K562 (cell line): ENCODE measurements at regions not wholly inside any gene's neighbourhood (a gene's known extent, or its start where the extent isn't known, plus 50 kb on each side); places are given as distances from the start of the nearest gene placed in this dataset.

ENCODE experiments used
- ATAC-seq: fragments of 200-7000 bp; cut with Tn5 transposase; 3 replicates; pipeline ENCODE4 v1.9.1; 2020; ENCODE audit warnings: moderate library complexity
- BruUV-seq: library from RNA; stranded (reverse); fragments of 400-500 nt; replicated peaks from 2 replicates; lab custom pipeline; 2021; lab: Mats Ljungman, UMichigan
- CTCF ChIA-PET: fragments of 300-600 bp; formaldehyde crosslinking; extraction: SDS; loops from one replicate; lab custom pipeline; 2021; ENCODE audit warnings: low intra/inter-chr PET ratio; lab: Yijun Ruan, JAX
- POLR2A ChIA-PET: fragments of 300-600, 350-650 bp; sonication (Branson Sonifier 250); formaldehyde crosslinking; extraction: SDS; loops from one replicate; lab custom pipeline; 2021; ENCODE audit warnings: antibody characterized with exemption, inconsistent platforms; lab: Yijun Ruan, JAX
- DNase-seq, 4 experiments: peaks; one replicate each; pipeline versions ENCODE4 v3.0.0 to v3.0.0-alpha.2; 2011 to 2018; ENCODE audit warnings: low spot score in 3 of 4, mixed read lengths in 3 of 4; ENCODE audit errors: extremely low read depth in 1 of 4
- FAIRE-seq: peaks from 2 replicates; lab custom pipeline; 2011; peaks lifted over from hg19 to GRCh38; lab: Jason Lieb, UNC
- H2AFZ ChIP-seq: 2 replicates; pipeline ENCODE4 v1.6.0; 2011; ENCODE audit warnings: low read depth, low read length, control low read depth, inconsistent platforms
- H3K27ac ChIP-seq: fragments of 200-600 bp; 3 replicates; pipeline ENCODE4 v1.8.0; 2011; ENCODE audit warnings: low read depth, mild to moderate bottlenecking, control low read depth, inconsistent platforms, low read length, moderate library complexity, mixed read lengths; ENCODE audit errors: extremely low read depth
- H3K27me3 ChIP-seq, 2 experiments: fragments of 300-600 bp in 1 of 2; 2 replicates in 1 of 2; 3 replicates in 1 of 2; pipeline versions ENCODE4 v1.6.0 to v1.8.0; 2011; ENCODE audit warnings: inconsistent platforms in 2 of 2, low read length in 2 of 2, mild to moderate bottlenecking in 1 of 2, mixed read lengths in 1 of 2, moderate library complexity in 1 of 2; ENCODE audit not compliant: control insufficient read depth in 2 of 2, insufficient read depth in 2 of 2
- H3K36me3 ChIP-seq: fragments of 300-600 bp; 3 replicates; pipeline ENCODE4 v1.8.0; 2011; ENCODE audit warnings: mild to moderate bottlenecking, low read length, inconsistent platforms; ENCODE audit not compliant: control insufficient read depth, insufficient read depth
- H3K4me1 ChIP-seq, 2 experiments: fragments of 200-600 bp in 1 of 2; replicated peaks in 1 of 2; 2 replicates in 1 of 2; 3 replicates in 1 of 2; pipeline versions ENCODE4 v1.5.1 to v1.8.0; 2011; ENCODE audit warnings: inconsistent platforms in 2 of 2, low read length in 2 of 2, mild to moderate bottlenecking in 1 of 2, mixed read lengths in 1 of 2, moderate library complexity in 1 of 2; ENCODE audit not compliant: control insufficient read depth in 2 of 2, insufficient read depth in 2 of 2
- H3K4me2 ChIP-seq: 2 replicates; pipeline ENCODE4 v1.6.1; 2011; ENCODE audit warnings: low read length, control low read depth, inconsistent platforms, mixed read lengths; ENCODE audit not compliant: insufficient read depth
- H3K4me3 ChIP-seq: fragments of 200-600 bp; sonication (generic), shearing (Covaris generic); 2 replicates; pipeline ENCODE4 v1.5.1; 2016; ENCODE audit warnings: control low read depth, inconsistent platforms
- H3K79me2 ChIP-seq: fragments of 200-600 bp; 3 replicates; pipeline ENCODE4 v1.8.0; 2011; ENCODE audit warnings: low read length, inconsistent platforms; ENCODE audit not compliant: control insufficient read depth, insufficient read depth
- H3K9ac ChIP-seq, 2 experiments: 2 replicates each; pipeline versions ENCODE4 v1.6.0 to v1.6.1; 2011; ENCODE audit warnings: low read depth in 2 of 2, low read length in 2 of 2, control low read depth in 1 of 2, inconsistent platforms in 1 of 2, mild to moderate bottlenecking in 1 of 2, mixed read lengths in 1 of 2; ENCODE audit not compliant: insufficient read depth in 1 of 2
- H3K9me1 ChIP-seq: one replicate; pipeline ENCODE4 v1.6.0; 2011; ENCODE audit warnings: inconsistent platforms, mild to moderate bottlenecking, low read length, moderate library complexity; ENCODE audit not compliant: control insufficient read depth, insufficient read depth
- H3K9me3 ChIP-seq: replicated peaks from 2 replicates; pipeline ENCODE4 v1.5.1; 2011; ENCODE audit warnings: low read depth, low read length, inconsistent platforms; ENCODE audit not compliant: control insufficient read depth, insufficient read depth
- H4K20me1 ChIP-seq: replicated peaks from 2 replicates; pipeline ENCODE4 v1.6.1; 2011; ENCODE audit warnings: low read length, inconsistent platforms, mixed read lengths; ENCODE audit not compliant: control insufficient read depth, insufficient read depth
- HNRNPL ChIP-seq: fragments of 200-400 bp; formaldehyde crosslinking; IDR thresholded peaks from 2 replicates; pipeline ENCODE4 v1.6.1; 2017; ENCODE audit warnings: low read depth, mild to moderate bottlenecking, low read length
- IRF9 ChIP-seq: fragments of 450-650 bp; IDR thresholded peaks from 2 replicates; pipeline ENCODE4 v1.6.1; 2016; ENCODE audit warnings: missing biosample characterization, missing genetic modification characterization
- RREB1 ChIP-seq: fragments of 250-450 bp; sonication (Bioruptor Pico); IDR thresholded peaks from 2 replicates; pipeline ENCODE4 v1.4.0; 2020
- TGIF2 ChIP-seq: sonication (generic); formaldehyde crosslinking; IDR thresholded peaks from 2 replicates; pipeline ENCODE4 v1.8.1; 2022; ENCODE audit warnings: mild to moderate bottlenecking, missing genetic modification reagents, moderate library complexity
- ZNF512 ChIP-seq: IDR thresholded peaks from 2 replicates; pipeline ENCODE4 v1.6.1; 2016; ENCODE audit warnings: missing genetic modification characterization, missing compliant biosample characterization
- WGBS: fragments of 100-300 bp; shearing (Covaris generic); methylation state at CpG from one replicate; pipeline ENCODE4 v1.1.6; 2016; ENCODE audit warnings: low coverage, mixed read lengths; ENCODE audit not compliant: insufficient coverage; ENCODE audit errors: missing lambda C conversion rate; 5-methylcytosine and 5-hydroxymethylcytosine counted together
- in situ Hi-C: fragments of 300-500 bp; cut with MboI; formaldehyde crosslinking; loops from 4 replicates; pipeline ENCODE4 v1.15.0; 2018; ENCODE audit warnings: inconsistent platforms, mixed read lengths
- intact Hi-C: fragments of 100-400 bp; cut with micrococcal nuclease; formaldehyde crosslinking; loops from 2 replicates; pipeline ENCODE4 v1.14.2; 2022

GRCh38 chr3:106435899-106436453, 567.2 kb upstream of the CBLB start:
- Histone ChIP-seq H3K9me3 (no peaks in the 10 kb centered on the region), H4K20me1 (no peaks in the 10 kb centered on the region), H3K36me3 (no peaks in the 10 kb centered on the region), H3K9ac (no peak overlapping the region), H3K4me1 (no peaks in the 10 kb centered on the region; a peak in 1 of 5 replicates), H2AFZ (no peak overlapping the region), H3K79me2 (no peaks in the 10 kb centered on the region), H3K4me2 (no peak overlapping the region), H3K27ac (no peak overlapping the region), H3K27me3 (no peaks in the 10 kb centered on the region), H3K4me3 (no peak overlapping the region), H3K9me1 (no peaks in the 10 kb centered on the region)
- BruUV-seq = no TSS peak
- no peak for ATAC-seq
- WGBS = 0% methylated on average over 1 of the region's 1 CpG
- no peak for DNase-seq
- TF ChIP-seq TGIF2 (CRISPR knock-in tag) = no peak
- TF ChIP-seq ZNF512 (tag) = peak; percentile 72
- ChIA-PET CTCF (no interaction called here), POLR2A (no interaction called here)
- no peak for FAIRE-seq
- intact Hi-C loops (no loop called here), in situ Hi-C loops (no loop called here)

GRCh38 chr3:106438887-106439286, 570.1 kb upstream of the CBLB start:
- intact Hi-C loops = no loop called here
- no peaks in the 10 kb centered on the region for H3K9me3 ChIP-seq
- H3K4me1 ChIP-seq = no peaks in the 10 kb centered on the region
- no peak overlapping the region for H3K4me3 ChIP-seq
- FAIRE-seq (no peak), DNase-seq (no peak), ATAC-seq (no peak)
- no peak overlapping the region for H3K9ac ChIP-seq
- H3K27ac ChIP-seq = no peak overlapping the region
- H3K36me3 ChIP-seq = no peaks in the 10 kb centered on the region
- ChIA-PET CTCF (no interaction called here), POLR2A (interaction anchor here (1.2 kb wide), 1 partner anchor 11 kb away, joined by 3 read pairs; no protein-coding TSS in a partner anchor)
- in situ Hi-C loops = no loop called here
- H3K4me2 ChIP-seq = no peak overlapping the region
- no peaks in the 10 kb centered on the region for H3K79me2 ChIP-seq
- BruUV-seq = no TSS peak
- H3K9me1 ChIP-seq = no peaks in the 10 kb centered on the region
- WGBS = 0% methylated on average over 1 of the region's 1 CpG
- no peaks in the 10 kb centered on the region for H4K20me1 ChIP-seq
- no peaks in the 10 kb centered on the region for H3K27me3 ChIP-seq
- H2AFZ ChIP-seq = no peak overlapping the region
- TF ChIP-seq IRF9 (tag) (no peak), RREB1 (CRISPR knock-in tag) (no peak), HNRNPL (no peak)
